Liver (tissue), 8 donors: ENCODE measurements at regions not wholly inside any gene's neighbourhood (a gene's known extent, or its start where the extent isn't known, plus 50 kb on each side); places are given as distances from the start of the nearest gene placed in this dataset.

Experiments
- DNase-seq: peaks from one replicate; pipeline ENCODE4 v3.0.0-alpha.2; 2017; ENCODE audit warnings: low spot score
- H3K27ac ChIP-seq, 2 donors: one replicate each; pipeline ENCODE4 v1.7.0; 2013; ENCODE audit warnings: inconsistent platforms in 2 of 2, low read length in 2 of 2, control low read depth in 1 of 2, low read depth in 1 of 2, mild to moderate bottlenecking in 1 of 2
- H3K27me3 ChIP-seq, 4 donors: one replicate each; pipeline versions ENCODE4 v1.6.1 to v1.7.0; 2013; ENCODE audit warnings: low read length in 3 of 4, inconsistent platforms in 1 of 4, mild to moderate bottlenecking in 1 of 4, moderate library complexity in 1 of 4; ENCODE audit not compliant: control insufficient read depth in 4 of 4, insufficient read depth in 4 of 4
- H3K36me3 ChIP-seq, 4 donors: one replicate each; pipeline versions ENCODE4 v1.6.1 to v1.7.0; 2013; ENCODE audit warnings: low read length in 3 of 4, mild to moderate bottlenecking in 3 of 4, low read depth in 1 of 4, moderate library complexity in 1 of 4; ENCODE audit not compliant: control insufficient read depth in 4 of 4, insufficient read depth in 3 of 4
- H3K4me1 ChIP-seq, 4 donors: one replicate each; pipeline versions ENCODE4 v1.6.1 to v1.7.0; 2013; ENCODE audit warnings: low read length in 3 of 4, mild to moderate bottlenecking in 3 of 4, moderate library complexity in 1 of 4; ENCODE audit not compliant: control insufficient read depth in 4 of 4, insufficient read depth in 4 of 4
- H3K4me3 ChIP-seq, 3 donors: one replicate each; pipeline versions ENCODE4 v1.6.1 to v1.7.0; 2013; ENCODE audit warnings: low read length in 3 of 3, control low read depth in 1 of 3, low read depth in 1 of 3, mild to moderate bottlenecking in 1 of 3
- H3K9ac ChIP-seq, 2 donors: one replicate each; pipeline ENCODE4 v1.7.0; 2013; ENCODE audit warnings: low read length in 2 of 2, mild to moderate bottlenecking in 2 of 2, moderate library complexity in 2 of 2, control low read depth in 1 of 2, low read depth in 1 of 2
- H3K9me3 ChIP-seq, 4 donors: one replicate each; pipeline versions ENCODE4 v1.6.1 to v1.7.0; 2013; ENCODE audit warnings: low read length in 3 of 4; ENCODE audit not compliant: control insufficient read depth in 4 of 4
- EGR1 ChIP-seq, 2 donors: IDR thresholded peaks; 2 replicates each; pipeline ENCODE4 v1.6.1; 2016 to 2018; ENCODE audit warnings: antibody characterized with exemption in 2 of 2, low read depth in 2 of 2
- FOXA1 ChIP-seq: IDR thresholded peaks from 2 replicates; pipeline ENCODE4 v1.6.1; 2016; ENCODE audit warnings: antibody characterized with exemption
- FOXA2 ChIP-seq: IDR thresholded peaks from 2 replicates; pipeline ENCODE4 v1.6.1; 2016; ENCODE audit warnings: antibody characterized with exemption
- GABPA ChIP-seq, 2 donors: IDR thresholded peaks in 1 of 2; conservative IDR thresholded peaks in 1 of 2; 2 replicates each; pipeline ENCODE4 v1.6.1; 2016; ENCODE audit warnings: antibody characterized with exemption in 2 of 2, mild to moderate bottlenecking in 1 of 2, moderate library complexity in 1 of 2
- HNF4A ChIP-seq, 2 donors: conservative IDR thresholded peaks; 2 replicates each; pipeline ENCODE4 v1.6.1; 2016; ENCODE audit warnings: antibody characterized with exemption in 2 of 2, mild to moderate bottlenecking in 2 of 2
- HNF4G ChIP-seq: IDR thresholded peaks from 2 replicates; pipeline ENCODE4 v1.6.1; 2016; ENCODE audit warnings: antibody characterized with exemption
- JUND ChIP-seq, 2 donors: IDR thresholded peaks; 2 replicates each; pipeline ENCODE4 v1.6.1; 2016; ENCODE audit warnings: antibody characterized with exemption in 2 of 2
- NR2F2 ChIP-seq: IDR thresholded peaks from 2 replicates; pipeline ENCODE4 v1.6.1; 2016; ENCODE audit warnings: antibody characterized with exemption
- RAD21 ChIP-seq, 2 donors: IDR thresholded peaks; 2 replicates each; pipeline ENCODE4 v1.6.1; 2016; ENCODE audit warnings: antibody characterized with exemption in 2 of 2, mild to moderate bottlenecking in 2 of 2
- RXRA ChIP-seq, 2 donors: IDR thresholded peaks; 2 replicates each; pipeline ENCODE4 v1.6.1; 2017 to 2018; ENCODE audit warnings: antibody characterized with exemption in 2 of 2, mild to moderate bottlenecking in 1 of 2
- TAF1 ChIP-seq: conservative IDR thresholded peaks from 2 replicates; pipeline ENCODE4 v1.6.1; 2016; ENCODE audit warnings: antibody characterized with exemption, mild to moderate bottlenecking
- YY1 ChIP-seq: IDR thresholded peaks from 2 replicates; pipeline ENCODE4 v1.6.1; 2016; ENCODE audit warnings: antibody characterized with exemption, mild to moderate bottlenecking
- WGBS: extraction: QIAGEN DNeasy Blood & Tissue Kit; methylation state at CpG from one replicate; pipeline ENCODE4 v1.1.7; 2013; 5-methylcytosine and 5-hydroxymethylcytosine counted together
- TF ChIP-seq, protein P1 (sequence below): IDR thresholded peaks from 2 replicates; pipeline ENCODE4 v1.6.1; 2016; ENCODE audit warnings: antibody characterized with exemption
- TF ChIP-seq, protein P2 (sequence below): IDR thresholded peaks from 2 replicates; pipeline ENCODE4 v1.6.1; 2016; ENCODE audit warnings: antibody characterized with exemption
- TF ChIP-seq, protein P3 (sequence below): IDR thresholded peaks from 2 replicates; pipeline ENCODE4 v1.6.1; 2016; ENCODE audit warnings: antibody characterized with exemption, mild to moderate bottlenecking
- TF ChIP-seq, protein P4 (sequence below): fragments of 150-350 bp; IDR thresholded peaks from 2 replicates; pipeline ENCODE4 v1.5.1; 2017; ENCODE audit warnings: improper control_type of control experiment, low read depth, low read length; ENCODE audit not compliant: missing input control
- TF ChIP-seq, protein P5 (sequence below): IDR thresholded peaks from 2 replicates; pipeline ENCODE4 v1.6.1; 2016; ENCODE audit warnings: antibody characterized with exemption
- donor health status: healthy.
- donor health status: healthy.
- donor health status: healthy.
- donor health status: healthy.
- donor health status: healthy.

DNA sequence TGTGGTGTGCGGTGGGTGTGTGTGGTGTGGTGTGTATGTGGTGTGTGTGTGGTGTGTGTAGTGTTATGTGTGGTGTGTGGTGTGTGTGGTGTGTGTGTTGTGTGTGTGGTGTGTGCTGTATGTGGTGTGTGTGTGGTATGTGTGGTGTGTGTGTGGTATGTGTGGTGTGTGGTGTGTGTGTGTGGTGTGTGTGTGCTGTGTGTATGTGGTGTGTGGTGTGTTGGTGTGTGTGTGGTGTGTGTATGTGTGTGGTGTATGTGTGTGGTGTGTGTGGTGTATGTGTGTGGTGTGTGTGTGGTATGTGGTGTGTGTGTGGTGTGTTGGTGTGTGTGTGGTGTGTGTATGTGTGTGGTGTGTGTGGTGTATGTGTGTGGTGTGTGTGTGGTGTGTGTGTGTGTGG, 144.3 kb downstream of the HSD17B3 start:
- no peak for DNase-seq
- Histone ChIP-seq H3K36me3 (no peaks in the 10 kb centered on the region), H3K27me3 (no peaks in the 10 kb centered on the region), H3K9ac (no peak overlapping the region), H3K4me3 (no peak overlapping the region), H3K27ac (no peak overlapping the region), H3K9me3 (no peaks in the 10 kb centered on the region), H3K4me1 (no peaks in the 10 kb centered on the region)
- TF ChIP-seq RAD21 (IDR thresholded peaks at IDR 0.05) (no peak), HNF4G (no peak), FOXA1 (no peak), GABPA (IDR thresholded peaks at IDR 0.05 in 1 of 2, conservative IDR thresholded peaks at IDR 0.05 in 1 of 2) (no peak), EGR1 (IDR thresholded peaks at IDR 0.05; ENCODE audit: low read depth in 2 of 2) (no peak), TAF1 (no peak), YY1 (no peak), JUND (IDR thresholded peaks at IDR 0.05) (no peak), HNF4A (conservative IDR thresholded peaks at IDR 0.05) (no peak), NR2F2 (no peak), RXRA (IDR thresholded peaks at IDR 0.05) (no peak), FOXA2 (no peak)
- TF ChIP-seq, protein P1, sequence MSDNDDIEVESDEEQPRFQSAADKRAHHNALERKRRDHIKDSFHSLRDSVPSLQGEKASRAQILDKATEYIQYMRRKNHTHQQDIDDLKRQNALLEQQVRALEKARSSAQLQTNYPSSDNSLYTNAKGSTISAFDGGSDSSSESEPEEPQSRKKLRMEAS: no peak
- TF ChIP-seq, protein P2, sequence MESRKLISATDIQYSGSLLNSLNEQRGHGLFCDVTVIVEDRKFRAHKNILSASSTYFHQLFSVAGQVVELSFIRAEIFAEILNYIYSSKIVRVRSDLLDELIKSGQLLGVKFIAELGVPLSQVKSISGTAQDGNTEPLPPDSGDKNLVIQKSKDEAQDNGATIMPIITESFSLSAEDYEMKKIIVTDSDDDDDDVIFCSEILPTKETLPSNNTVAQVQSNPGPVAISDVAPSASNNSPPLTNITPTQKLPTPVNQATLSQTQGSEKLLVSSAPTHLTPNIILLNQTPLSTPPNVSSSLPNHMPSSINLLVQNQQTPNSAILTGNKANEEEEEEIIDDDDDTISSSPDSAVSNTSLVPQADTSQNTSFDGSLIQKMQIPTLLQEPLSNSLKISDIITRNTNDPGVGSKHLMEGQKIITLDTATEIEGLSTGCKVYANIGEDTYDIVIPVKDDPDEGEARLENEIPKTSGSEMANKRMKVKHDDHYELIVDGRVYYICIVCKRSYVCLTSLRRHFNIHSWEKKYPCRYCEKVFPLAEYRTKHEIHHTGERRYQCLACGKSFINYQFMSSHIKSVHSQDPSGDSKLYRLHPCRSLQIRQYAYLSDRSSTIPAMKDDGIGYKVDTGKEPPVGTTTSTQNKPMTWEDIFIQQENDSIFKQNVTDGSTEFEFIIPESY: no peak
- TF ChIP-seq, protein P3, sequence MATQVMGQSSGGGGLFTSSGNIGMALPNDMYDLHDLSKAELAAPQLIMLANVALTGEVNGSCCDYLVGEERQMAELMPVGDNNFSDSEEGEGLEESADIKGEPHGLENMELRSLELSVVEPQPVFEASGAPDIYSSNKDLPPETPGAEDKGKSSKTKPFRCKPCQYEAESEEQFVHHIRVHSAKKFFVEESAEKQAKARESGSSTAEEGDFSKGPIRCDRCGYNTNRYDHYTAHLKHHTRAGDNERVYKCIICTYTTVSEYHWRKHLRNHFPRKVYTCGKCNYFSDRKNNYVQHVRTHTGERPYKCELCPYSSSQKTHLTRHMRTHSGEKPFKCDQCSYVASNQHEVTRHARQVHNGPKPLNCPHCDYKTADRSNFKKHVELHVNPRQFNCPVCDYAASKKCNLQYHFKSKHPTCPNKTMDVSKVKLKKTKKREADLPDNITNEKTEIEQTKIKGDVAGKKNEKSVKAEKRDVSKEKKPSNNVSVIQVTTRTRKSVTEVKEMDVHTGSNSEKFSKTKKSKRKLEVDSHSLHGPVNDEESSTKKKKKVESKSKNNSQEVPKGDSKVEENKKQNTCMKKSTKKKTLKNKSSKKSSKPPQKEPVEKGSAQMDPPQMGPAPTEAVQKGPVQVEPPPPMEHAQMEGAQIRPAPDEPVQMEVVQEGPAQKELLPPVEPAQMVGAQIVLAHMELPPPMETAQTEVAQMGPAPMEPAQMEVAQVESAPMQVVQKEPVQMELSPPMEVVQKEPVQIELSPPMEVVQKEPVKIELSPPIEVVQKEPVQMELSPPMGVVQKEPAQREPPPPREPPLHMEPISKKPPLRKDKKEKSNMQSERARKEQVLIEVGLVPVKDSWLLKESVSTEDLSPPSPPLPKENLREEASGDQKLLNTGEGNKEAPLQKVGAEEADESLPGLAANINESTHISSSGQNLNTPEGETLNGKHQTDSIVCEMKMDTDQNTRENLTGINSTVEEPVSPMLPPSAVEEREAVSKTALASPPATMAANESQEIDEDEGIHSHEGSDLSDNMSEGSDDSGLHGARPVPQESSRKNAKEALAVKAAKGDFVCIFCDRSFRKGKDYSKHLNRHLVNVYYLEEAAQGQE: no peak
- TF ChIP-seq, protein P4, sequence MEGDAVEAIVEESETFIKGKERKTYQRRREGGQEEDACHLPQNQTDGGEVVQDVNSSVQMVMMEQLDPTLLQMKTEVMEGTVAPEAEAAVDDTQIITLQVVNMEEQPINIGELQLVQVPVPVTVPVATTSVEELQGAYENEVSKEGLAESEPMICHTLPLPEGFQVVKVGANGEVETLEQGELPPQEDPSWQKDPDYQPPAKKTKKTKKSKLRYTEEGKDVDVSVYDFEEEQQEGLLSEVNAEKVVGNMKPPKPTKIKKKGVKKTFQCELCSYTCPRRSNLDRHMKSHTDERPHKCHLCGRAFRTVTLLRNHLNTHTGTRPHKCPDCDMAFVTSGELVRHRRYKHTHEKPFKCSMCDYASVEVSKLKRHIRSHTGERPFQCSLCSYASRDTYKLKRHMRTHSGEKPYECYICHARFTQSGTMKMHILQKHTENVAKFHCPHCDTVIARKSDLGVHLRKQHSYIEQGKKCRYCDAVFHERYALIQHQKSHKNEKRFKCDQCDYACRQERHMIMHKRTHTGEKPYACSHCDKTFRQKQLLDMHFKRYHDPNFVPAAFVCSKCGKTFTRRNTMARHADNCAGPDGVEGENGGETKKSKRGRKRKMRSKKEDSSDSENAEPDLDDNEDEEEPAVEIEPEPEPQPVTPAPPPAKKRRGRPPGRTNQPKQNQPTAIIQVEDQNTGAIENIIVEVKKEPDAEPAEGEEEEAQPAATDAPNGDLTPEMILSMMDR: no peak
- TF ChIP-seq, protein P5, sequence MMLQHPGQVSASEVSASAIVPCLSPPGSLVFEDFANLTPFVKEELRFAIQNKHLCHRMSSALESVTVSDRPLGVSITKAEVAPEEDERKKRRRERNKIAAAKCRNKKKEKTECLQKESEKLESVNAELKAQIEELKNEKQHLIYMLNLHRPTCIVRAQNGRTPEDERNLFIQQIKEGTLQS: no peak
- WGBS: 55% methylated on average over 1 of the region's 1 CpG
